NCI-H2227 (cell line): ENCODE measurements at regions not wholly inside any gene's neighbourhood (a gene's known extent, or its start where the extent isn't known, plus 50 kb on each side); places are given as distances from the start of the nearest gene placed in this dataset.
"Not testable (repeated sequence)": the region's sequence is repeated elsewhere in the genome, so short reads cannot be mapped to it uniquely, and the experiment has no call there.

ENCODE experiments used
- DNase-seq: peaks from one replicate; lab custom pipeline; 2025; ENCODE audit not compliant: unreplicated experiment; lab: John Stamatoyannopoulos, UW

DNA sequence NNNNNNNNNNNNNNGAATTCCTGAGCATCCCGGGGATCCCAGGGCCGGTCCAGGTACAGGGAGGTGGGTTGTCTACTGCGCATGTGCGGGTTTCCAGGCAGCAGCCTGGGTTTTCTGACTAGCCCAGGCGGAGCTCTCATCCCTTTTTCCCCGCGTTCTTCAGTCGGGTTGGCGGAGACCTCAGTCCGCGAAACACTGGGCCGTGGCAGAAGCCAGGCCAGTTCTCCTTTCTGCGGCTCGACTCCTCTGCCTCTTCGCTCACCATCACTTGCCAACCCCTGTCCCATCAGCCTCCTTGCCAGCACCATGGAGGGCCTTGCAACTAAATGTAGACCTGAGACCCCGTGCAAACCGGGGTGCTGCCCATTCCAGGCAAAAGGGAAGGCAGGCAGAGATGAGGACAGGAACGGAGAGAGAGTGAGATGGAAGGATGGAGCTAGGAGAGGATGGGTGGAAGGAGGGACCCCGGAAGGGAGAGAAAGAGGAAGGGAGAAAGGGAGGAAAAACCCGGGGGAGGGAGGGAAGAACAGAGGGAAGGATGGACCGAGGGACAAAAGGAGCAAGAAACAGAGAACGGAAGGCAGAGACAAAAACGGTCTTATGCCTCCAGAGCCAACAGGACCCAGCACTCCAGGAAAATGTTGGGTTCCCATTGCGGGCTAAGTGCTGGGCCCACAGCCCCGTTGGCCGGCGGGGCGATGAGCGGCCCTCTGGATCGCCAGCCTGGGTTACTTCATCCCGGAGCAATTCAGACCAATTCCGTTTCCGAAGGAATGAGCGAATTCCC lies 445.4 kb upstream of the DEFB115 start:
- DNase-seq: peak; percentile 90

GRCh38 chr20:30812739-30813411 lies 444.6 kb upstream of the DEFB115 start:
- DNase-seq: no peak

- not testable (repeated sequence) for DNase-seq
Observed at GRCh38 chr20:30813412-30814311, 443.8 kb upstream of the DEFB115 start.

DNA sequence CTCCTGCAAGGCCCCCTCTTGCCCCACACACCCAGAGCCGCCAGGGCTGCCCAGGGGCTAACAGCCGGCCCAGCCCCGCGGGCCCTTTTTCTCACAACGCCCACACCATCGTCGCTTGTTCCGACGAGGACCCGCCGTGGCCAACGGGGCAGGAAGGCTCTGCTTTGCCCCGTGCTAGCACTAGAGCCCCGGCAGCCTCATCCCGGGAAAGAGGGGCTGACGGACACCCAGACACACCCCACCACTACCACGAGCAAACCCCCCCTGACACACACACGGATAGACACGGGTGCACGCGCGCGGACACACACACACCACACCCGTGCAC lies 443.2 kb upstream of the DEFB115 start:
- DNase-seq: not testable (repeated sequence)

DNA sequence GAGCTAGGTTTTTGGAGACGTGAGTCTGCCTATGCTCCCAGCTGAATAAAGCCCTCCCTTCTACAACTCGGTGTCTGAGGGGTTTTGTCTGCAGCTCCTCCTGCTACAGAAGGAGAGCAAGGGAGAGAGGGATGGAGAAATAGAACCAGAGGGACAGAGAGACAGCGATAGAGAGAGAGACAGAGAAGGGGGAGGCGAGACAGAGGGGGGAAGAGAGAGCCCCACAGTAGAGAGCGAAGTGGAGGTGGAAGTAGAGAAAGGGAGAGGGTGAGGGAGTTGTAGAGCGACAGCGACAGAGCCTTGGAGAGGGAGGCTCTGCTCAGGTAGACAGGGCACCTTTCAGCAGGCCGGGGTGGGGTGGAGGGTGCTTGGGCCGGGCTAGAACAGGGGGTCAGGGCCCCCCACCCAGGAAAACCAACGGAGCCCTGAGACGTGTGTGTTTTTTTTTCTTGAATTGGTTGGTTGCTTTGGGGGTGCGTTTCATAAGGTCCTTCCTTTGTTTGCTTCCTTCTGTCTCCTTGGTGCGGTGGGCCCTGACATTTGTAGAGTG lies 442.4 kb upstream of the DEFB115 start:
- not testable (repeated sequence) for DNase-seq

- DNase-seq: no peak
Observed at GRCh38 chr20:30815577-30816181, 441.8 kb upstream of the DEFB115 start.

- DNase-seq: peak; percentile 69
Observed at GRCh38 chr20:30816182-30816645, 441.2 kb upstream of the DEFB115 start.

GRCh38 chr20:30821615-30822014 lies 435.8 kb upstream of the DEFB115 start:
- not testable (repeated sequence) for DNase-seq

DNA sequence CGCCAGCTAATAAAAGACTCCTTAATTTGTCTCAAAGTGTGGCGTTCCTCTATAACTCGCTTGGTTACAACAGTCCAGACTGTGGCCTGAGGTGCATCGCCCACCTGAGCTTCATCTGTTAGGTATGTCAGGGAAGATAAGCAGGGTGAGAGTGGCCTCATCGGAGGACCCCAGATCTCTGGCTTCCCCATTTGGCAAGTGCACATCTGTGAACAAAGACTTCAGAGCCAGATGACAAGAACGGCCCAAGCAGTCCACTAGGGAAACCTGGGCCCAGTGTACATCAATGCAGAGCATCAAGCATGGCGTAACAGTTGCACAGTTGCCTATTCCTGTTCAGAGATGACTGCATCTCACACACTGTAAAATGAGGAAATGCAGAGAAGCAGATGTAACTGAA lies 432.8 kb upstream of the DEFB115 start:
- DNase-seq: not testable (repeated sequence)

DNA sequence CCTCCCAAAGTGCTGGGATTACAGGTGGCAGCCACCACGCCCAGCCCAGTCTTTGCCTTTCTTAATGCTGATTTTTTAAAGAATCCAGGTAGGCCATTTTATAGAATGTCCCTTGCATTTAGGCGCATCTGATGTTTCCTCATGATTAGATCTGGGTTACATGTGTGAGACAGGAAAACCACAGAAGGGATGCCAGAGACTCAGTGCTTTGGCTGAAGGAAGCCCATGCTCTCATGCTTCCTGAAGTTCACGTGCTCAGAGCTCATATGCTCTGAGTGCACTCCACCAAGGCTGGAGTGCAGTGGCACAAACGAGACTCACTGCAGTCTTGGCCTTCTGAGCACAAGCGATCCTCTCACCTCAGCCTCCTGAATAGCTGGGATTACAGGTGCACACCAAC lies 411.5 kb upstream of the DEFB115 start:
- DNase-seq: not testable (repeated sequence)

DNA sequence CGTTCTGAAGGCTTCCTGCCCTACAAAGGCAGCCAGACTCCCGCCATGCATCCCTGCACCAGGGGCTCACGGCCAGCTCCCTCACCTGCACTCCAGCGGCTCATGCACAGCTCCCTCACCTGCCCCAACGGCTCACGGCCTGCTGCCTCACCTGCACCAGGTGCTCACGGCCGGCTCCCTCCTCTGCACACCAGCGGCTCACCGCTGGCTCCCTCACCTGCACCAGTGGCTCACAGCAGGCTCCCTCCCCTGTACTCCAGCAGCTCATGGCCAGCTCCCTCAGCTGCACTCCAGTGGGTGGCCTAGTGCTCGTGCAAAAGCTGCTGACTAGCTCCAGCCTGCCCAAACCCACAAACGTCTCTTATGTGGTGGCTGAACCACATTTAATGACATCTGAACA lies 389.2 kb upstream of the DEFB115 start:
- not testable (repeated sequence) for DNase-seq

DNA sequence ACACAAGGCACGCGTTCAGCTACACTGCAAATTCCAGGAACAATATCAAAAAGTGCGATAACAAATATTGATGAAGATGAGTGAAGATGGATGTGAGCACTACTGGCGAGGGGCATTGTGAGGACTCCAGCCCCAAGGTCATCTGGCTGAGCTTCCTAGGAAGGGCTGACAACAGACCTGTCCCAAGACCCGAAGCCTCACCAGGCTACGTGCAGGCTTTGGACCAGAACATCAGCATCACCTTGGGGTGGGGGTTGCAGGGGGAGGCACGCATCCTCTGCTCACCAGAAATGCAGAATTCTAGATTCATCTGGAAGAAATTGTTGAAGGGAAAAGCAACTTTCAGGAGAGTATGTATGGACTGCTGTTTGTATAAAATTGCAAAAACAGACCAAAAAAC lies 386.3 kb upstream of the DEFB115 start:
- not testable (repeated sequence) for DNase-seq

DNA sequence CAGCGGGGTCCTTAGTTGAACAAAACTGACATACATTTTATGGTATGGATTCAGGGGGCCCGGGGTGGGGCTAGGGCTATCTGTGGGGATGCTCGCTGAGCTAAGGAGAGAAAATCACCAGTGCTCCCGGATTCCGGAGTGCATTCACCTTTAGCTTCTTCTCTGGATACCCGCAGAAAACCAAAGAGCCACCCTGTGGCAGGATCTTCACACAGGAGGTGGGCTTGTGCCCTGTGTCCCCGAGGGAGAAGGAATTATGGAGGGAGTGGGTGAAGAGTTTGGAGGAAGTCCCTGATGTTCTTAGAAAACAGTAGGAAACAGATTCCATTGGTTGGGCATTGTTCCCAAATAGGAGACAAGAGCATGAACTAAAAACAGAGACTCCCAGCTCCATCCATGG lies 385.2 kb upstream of the DEFB115 start:
- not testable (repeated sequence) for DNase-seq

DNA sequence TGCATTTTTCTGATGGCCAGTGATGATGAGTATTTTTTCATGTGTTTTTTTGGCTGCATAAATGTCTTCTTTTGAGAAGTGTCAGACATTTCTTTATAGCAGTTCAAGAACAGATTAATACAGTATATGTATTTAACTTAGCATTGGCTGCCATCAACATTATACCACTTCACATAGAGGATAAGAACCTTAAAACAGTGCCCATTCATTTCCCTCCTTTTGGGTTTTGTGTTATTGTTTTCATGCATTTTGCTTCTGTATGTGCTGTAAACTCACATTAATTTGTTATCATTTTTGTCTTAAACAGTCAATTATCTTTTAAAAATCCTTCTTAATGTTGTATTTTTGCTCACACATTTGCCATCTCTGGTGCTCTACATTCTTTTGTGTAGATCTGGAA lies 381.6 kb upstream of the DEFB115 start:
- DNase-seq: not testable (repeated sequence)

- DNase-seq: peak; percentile 33
Observed at GRCh38 chr20:30891400-30891799, 366.1 kb upstream of the DEFB115 start.

- DNase-seq: no peak
Observed at GRCh38 chr20:30892541-30893345, 364.7 kb upstream of the DEFB115 start.

GRCh38 chr20:30893346-30894314 lies 363.8 kb upstream of the DEFB115 start:
- DNase-seq: not testable (repeated sequence)

DNA sequence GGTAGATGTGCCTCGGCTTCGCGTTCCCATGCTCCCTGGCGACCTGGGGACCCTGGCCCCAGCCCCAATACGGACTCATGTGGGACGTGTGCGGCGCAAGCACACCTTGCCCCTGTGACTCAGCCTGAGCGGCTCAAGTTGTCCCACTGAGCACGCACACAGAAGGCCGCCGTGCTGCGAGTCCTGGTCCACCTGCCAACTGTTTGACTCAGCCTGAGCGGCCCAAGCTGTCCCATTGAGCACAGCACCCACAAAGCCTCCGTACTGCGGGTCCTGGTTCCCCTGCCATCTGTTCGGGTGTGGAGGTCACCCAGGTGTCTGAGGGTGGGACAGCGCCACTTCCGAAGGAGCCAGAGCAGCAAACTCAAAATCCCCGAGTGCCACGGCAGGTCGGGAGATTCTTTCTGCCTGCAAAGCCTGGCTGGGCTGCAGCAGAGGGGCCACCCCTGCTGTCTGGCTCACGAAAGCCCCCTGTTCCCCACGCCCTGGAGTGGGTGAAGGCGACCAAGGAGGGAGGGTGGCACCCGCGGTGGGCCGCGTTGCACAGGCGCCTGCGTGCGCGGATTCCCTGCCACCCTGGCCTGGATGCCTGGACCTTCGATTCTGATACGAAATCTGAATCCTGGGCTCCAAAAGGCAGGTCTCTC lies 362.6 kb upstream of the DEFB115 start:
- DNase-seq: not testable (repeated sequence)
